OCI-LY1 (cell line): ENCODE measurements at regions not wholly inside any gene's neighbourhood (a gene's known extent, or its start where the extent isn't known, plus 50 kb on each side); places are given as distances from the start of the nearest gene placed in this dataset.

Source experiments
- EZH2 ChIP-seq: fragments of 200-600 bp; sonication (generic), shearing (Covaris generic); IDR thresholded peaks from 2 replicates; pipeline ENCODE4 v1.8.0; 2017; ENCODE audit warnings: borderline replicate concordance, mixed run types, mild to moderate bottlenecking, antibody characterized with exemption, low read length, moderate library complexity, mixed read lengths
- TF ChIP-seq, protein P1 (sequence below): fragments of 200-600 bp; sonication (generic), shearing (Covaris generic); IDR thresholded peaks from 2 replicates; pipeline ENCODE4 v1.5.1; 2017; ENCODE audit warnings: mild to moderate bottlenecking, antibody characterized with exemption, low read length, moderate library complexity, mixed read lengths

DNA sequence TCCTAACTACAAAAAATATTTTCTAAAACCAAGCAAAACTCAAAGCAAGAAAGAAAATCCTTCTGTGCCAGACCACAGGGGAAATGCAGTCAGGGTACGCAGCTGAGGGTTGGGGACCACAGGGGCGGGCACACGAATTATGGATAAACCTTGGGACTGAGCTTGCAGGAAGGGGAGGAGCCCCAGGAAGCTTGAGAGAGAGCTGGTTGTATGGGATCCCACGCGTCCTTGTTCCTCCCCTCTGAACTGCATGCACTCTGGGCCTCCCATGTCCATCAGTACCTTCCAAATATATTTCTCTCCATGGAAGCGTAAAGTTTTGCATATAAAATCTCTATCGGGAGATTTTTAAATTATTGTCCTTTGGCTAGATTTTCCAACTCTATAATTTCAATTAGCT is 673.4 kb downstream of the TBC1D22A start:
- TF ChIP-seq, protein P1, sequence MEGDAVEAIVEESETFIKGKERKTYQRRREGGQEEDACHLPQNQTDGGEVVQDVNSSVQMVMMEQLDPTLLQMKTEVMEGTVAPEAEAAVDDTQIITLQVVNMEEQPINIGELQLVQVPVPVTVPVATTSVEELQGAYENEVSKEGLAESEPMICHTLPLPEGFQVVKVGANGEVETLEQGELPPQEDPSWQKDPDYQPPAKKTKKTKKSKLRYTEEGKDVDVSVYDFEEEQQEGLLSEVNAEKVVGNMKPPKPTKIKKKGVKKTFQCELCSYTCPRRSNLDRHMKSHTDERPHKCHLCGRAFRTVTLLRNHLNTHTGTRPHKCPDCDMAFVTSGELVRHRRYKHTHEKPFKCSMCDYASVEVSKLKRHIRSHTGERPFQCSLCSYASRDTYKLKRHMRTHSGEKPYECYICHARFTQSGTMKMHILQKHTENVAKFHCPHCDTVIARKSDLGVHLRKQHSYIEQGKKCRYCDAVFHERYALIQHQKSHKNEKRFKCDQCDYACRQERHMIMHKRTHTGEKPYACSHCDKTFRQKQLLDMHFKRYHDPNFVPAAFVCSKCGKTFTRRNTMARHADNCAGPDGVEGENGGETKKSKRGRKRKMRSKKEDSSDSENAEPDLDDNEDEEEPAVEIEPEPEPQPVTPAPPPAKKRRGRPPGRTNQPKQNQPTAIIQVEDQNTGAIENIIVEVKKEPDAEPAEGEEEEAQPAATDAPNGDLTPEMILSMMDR: no peak
- no peak for TF ChIP-seq EZH2
